ENCODE measurements at regions not wholly inside any gene's neighbourhood (a gene's known extent, or its start where the extent isn't known, plus 50 kb on each side); places are given as distances from the start of the nearest gene placed in this dataset.
"Not testable (repeated sequence)": the region's sequence is repeated elsewhere in the genome, so short reads cannot be mapped to it uniquely, and the experiment has no call there.

- no peak for DNase-seq
These were observed 629.5 kb upstream of the AMOT start for GRCh38 chrX:113470166-113470565.

- no peak for DNase-seq
These were observed 617.1 kb upstream of the AMOT start for GRCh38 chrX:113457719-113458118.

GRCh38 chrX:113455582-113455981 lies 615.0 kb upstream of the AMOT start:
- no peak for DNase-seq

GRCh38 chrX:113429011-113429410 lies 588.4 kb upstream of the AMOT start:
- no peak for DNase-seq

- no peak for DNase-seq
These were observed 581.7 kb upstream of the AMOT start for GRCh38 chrX:113422323-113422722.

GRCh38 chrX:113421432-113421831 lies 580.8 kb upstream of the AMOT start:
- DNase-seq = no peak

- no peak for DNase-seq
These were observed 571.5 kb upstream of the AMOT start for GRCh38 chrX:113412106-113412505.

- no peak for DNase-seq
These were observed 568.2 kb upstream of the AMOT start for GRCh38 chrX:113408843-113409242.

GRCh38 chrX:113400193-113400704 lies 559.6 kb upstream of the AMOT start:
- no peak for DNase-seq

- DNase-seq = no peak
These were observed 559.0 kb upstream of the AMOT start for GRCh38 chrX:113399506-113400192.

GRCh38 chrX:113392355-113392754 lies 551.7 kb upstream of the AMOT start:
- no peak for DNase-seq

- no peak for DNase-seq
These were observed 551.2 kb upstream of the AMOT start for GRCh38 chrX:113391875-113392274.

- DNase-seq = no peak
These were observed 549.9 kb upstream of the AMOT start for GRCh38 chrX:113390531-113390930.

- DNase-seq = no peak
These were observed 549.2 kb upstream of the AMOT start for GRCh38 chrX:113389846-113390245.

- no peak for DNase-seq
These were observed 544.0 kb upstream of the AMOT start for GRCh38 chrX:113384628-113385027.

- DNase-seq = not testable (repeated sequence)
These were observed 532.8 kb upstream of the AMOT start for GRCh38 chrX:113373421-113373820.

GRCh38 chrX:113370006-113370405 lies 529.4 kb upstream of the AMOT start:
- peak; percentile 55 for DNase-seq

GRCh38 chrX:113369056-113369455 lies 528.4 kb upstream of the AMOT start:
- no peak for DNase-seq

GRCh38 chrX:113353134-113353533 lies 512.5 kb upstream of the AMOT start:
- no peak for DNase-seq

- DNase-seq = no peak
These were observed 489.8 kb upstream of the AMOT start for GRCh38 chrX:113330416-113330815.

- DNase-seq = no peak
These were observed 475.3 kb upstream of the AMOT start for GRCh38 chrX:113315927-113316326.

GRCh38 chrX:113305496-113305895 lies 464.9 kb upstream of the AMOT start:
- no peak for DNase-seq

GRCh38 chrX:113300580-113300979 lies 459.9 kb upstream of the AMOT start:
- no peak for DNase-seq

- DNase-seq = no peak
These were observed 456.8 kb upstream of the AMOT start for GRCh38 chrX:113297437-113297836.

- no peak for DNase-seq
These were observed 448.9 kb upstream of the AMOT start for GRCh38 chrX:113289503-113289902.

Data from retina (tissue), 1 donor.